ENCODE measurements at regions not wholly inside any gene's neighbourhood (a gene's known extent, or its start where the extent isn't known, plus 50 kb on each side); places are given as distances from the start of the nearest gene placed in this dataset.
A peak's percentile ranks its signal among the peaks of the same experiment; 100 is the strongest.

- no peaks in the 10 kb centered on the region for H3K9me3 ChIP-seq (replicated peaks; ENCODE audit: control insufficient read depth, insufficient read depth, low read depth, low read length)
- peak overlapping the region; percentile 17; the same call in 1 of the 2 replicates for H2AFZ ChIP-seq (ENCODE audit: low read depth, low read length)
- WGBS (ENCODE audit: insufficient coverage, low coverage, missing lambda C conversion rate), result 2% methylated on average over 5 of the region's 5 CpGs
- BruUV-seq (replicated peaks), result no TSS peak
- no peak overlapping the region for H3K27ac ChIP-seq (ENCODE audit: extremely low read depth, low read depth, low read length)
- peaks cover 4 to 5% of the 10 kb centered on the region in 2 experiments; a peak in 3 of 5 replicates for H3K4me1 ChIP-seq (replicated peaks in 1 of 2; ENCODE audit: control insufficient read depth in 2 of 2, insufficient read depth in 2 of 2, low read length in 2 of 2)
- no peak overlapping the region for H3K4me3 ChIP-seq
- H3K9me1 ChIP-seq (ENCODE audit: control insufficient read depth, insufficient read depth, low read length), result no peaks in the 10 kb centered on the region
- ChIA-PET POLR2A (interaction anchor here (0.7 kb wide), 1 partner anchor 42 kb away, joined by 3 read pairs; no protein-coding TSS in a partner anchor), CTCF (ENCODE audit: low intra/inter-chr PET ratio) (interaction anchor here (0.7 kb wide), 1 partner anchor 221 kb away, joined by 5 read pairs; no protein-coding TSS in a partner anchor)
- H3K27me3 ChIP-seq (ENCODE audit: control insufficient read depth in 2 of 2, insufficient read depth in 2 of 2, low read length in 2 of 2), result peaks cover 5 to 13% of the 10 kb centered on the region in 2 experiments; a peak in 4 of 5 replicates
- peak overlapping the region; percentile 48 for H3K4me2 ChIP-seq (ENCODE audit: insufficient read depth, low read length)
- ATAC-seq, result peak; percentile 27; the same call in 1 of the 3 replicates
- in situ Hi-C loops (cut with MboI) (no loop called here), intact Hi-C loops (cut with micrococcal nuclease) (no loop called here)
- TF ChIP-seq ETV6 (IDR thresholded peaks at IDR 0.05; ENCODE audit: borderline replicate concordance in 1 of 2, low read depth in 2 of 2, low read length in 1 of 2) (no peak), ETV6 (CRISPR knock-in tag; IDR thresholded peaks at IDR 0.05; ENCODE audit: borderline replicate concordance) (no peak), ZBTB40 (IDR thresholded peaks at IDR 0.05) (no peak), ZBTB40 (CRISPR knock-in tag; IDR thresholded peaks at IDR 0.05) (no peak), ZNF143 (CRISPR knock-in tag; IDR thresholded peaks at IDR 0.05) (no peak)
- TF ChIP-seq, protein P1, sequence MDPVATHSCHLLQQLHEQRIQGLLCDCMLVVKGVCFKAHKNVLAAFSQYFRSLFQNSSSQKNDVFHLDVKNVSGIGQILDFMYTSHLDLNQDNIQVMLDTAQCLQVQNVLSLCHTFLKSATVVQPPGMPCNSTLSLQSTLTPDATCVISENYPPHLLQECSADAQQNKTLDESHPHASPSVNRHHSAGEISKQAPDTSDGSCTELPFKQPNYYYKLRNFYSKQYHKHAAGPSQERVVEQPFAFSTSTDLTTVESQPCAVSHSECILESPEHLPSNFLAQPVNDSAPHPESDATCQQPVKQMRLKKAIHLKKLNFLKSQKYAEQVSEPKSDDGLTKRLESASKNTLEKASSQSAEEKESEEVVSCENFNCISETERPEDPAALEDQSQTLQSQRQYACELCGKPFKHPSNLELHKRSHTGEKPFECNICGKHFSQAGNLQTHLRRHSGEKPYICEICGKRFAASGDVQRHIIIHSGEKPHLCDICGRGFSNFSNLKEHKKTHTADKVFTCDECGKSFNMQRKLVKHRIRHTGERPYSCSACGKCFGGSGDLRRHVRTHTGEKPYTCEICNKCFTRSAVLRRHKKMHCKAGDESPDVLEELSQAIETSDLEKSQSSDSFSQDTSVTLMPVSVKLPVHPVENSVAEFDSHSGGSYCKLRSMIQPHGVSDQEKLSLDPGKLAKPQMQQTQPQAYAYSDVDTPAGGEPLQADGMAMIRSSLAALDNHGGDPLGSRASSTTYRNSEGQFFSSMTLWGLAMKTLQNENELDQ (CRISPR knock-in tag; IDR thresholded peaks at IDR 0.05; ENCODE audit: borderline replicate concordance), result no peak
- FAIRE-seq, result no peak
- no peak overlapping the region for H3K9ac ChIP-seq (ENCODE audit: insufficient read depth in 1 of 2, low read depth in 2 of 2, low read length in 2 of 2)
- no peaks in the 10 kb centered on the region for H3K79me2 ChIP-seq (ENCODE audit: control insufficient read depth, insufficient read depth, low read length)
- H3K36me3 ChIP-seq (ENCODE audit: control insufficient read depth, insufficient read depth, low read length), result no peaks in the 10 kb centered on the region
- peak in 1 of 4 experiments; percentile 2 for DNase-seq (ENCODE audit: extremely low read depth in 1 of 4, low spot score in 3 of 4)
- no peaks in the 10 kb centered on the region for H4K20me1 ChIP-seq (replicated peaks; ENCODE audit: control insufficient read depth, insufficient read depth, low read length)
Measured at GRCh38 chr6:125529061-125529460, 220.4 kb upstream of the HEY2 start.
